Suprapubic skin (tissue), 4 donors: ENCODE measurements at regions not wholly inside any gene's neighbourhood (a gene's known extent, or its start where the extent isn't known, plus 50 kb on each side); places are given as distances from the start of the nearest gene placed in this dataset.

Experiments
- EP300 ChIP-seq: sonication (generic); formaldehyde crosslinking; IDR thresholded peaks from one replicate; pipeline ENCODE4 v1.6.1; 2017; ENCODE audit warnings: antibody characterized with exemption
- POLR2A ChIP-seq, 2 donors: fragments of 450-650 bp; IDR thresholded peaks; one replicate each; pipeline ENCODE4 v1.6.1; 2017; ENCODE audit warnings: antibody characterized with exemption in 2 of 2, mild to moderate bottlenecking in 2 of 2, moderate library complexity in 2 of 2
- POLR2AphosphoS5 ChIP-seq, 3 donors: sonication (generic); formaldehyde crosslinking; IDR thresholded peaks; one replicate each; pipeline ENCODE4 v1.6.1; 2017; ENCODE audit warnings: antibody characterized with exemption in 3 of 3
- TF ChIP-seq, protein P1 (sequence below), 2 donors: fragments of 200-600 bp in 1 of 2; fragments of 450-650 bp in 1 of 2; sonication (generic) in 1 of 2; IDR thresholded peaks; one replicate each; pipeline ENCODE4 v1.5.1; 2016 to 2019; ENCODE audit warnings: antibody characterized with exemption in 2 of 2, mild to moderate bottlenecking in 1 of 2, moderate library complexity in 1 of 2

DNA sequence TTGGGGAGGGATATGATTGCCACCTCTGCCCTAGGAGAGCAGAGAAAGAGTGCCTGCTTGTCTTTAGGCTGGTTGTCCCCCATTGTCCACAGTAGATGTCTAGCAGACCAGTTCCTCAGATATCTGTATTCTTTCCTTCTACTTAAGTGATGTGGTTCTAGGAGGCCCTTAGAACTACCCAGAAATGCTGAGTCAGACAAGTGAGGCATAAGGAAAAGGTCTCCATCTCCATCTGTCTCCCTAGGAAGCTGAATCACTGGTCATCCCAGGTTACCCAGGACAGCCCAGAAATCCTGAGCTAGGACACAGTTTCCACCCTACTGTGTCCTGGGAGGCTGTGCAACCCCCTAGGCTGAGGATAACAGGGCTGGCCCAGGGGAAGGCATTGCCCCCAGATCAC lies 93.4 kb upstream of the INHBA start:
- TF ChIP-seq, protein P1, sequence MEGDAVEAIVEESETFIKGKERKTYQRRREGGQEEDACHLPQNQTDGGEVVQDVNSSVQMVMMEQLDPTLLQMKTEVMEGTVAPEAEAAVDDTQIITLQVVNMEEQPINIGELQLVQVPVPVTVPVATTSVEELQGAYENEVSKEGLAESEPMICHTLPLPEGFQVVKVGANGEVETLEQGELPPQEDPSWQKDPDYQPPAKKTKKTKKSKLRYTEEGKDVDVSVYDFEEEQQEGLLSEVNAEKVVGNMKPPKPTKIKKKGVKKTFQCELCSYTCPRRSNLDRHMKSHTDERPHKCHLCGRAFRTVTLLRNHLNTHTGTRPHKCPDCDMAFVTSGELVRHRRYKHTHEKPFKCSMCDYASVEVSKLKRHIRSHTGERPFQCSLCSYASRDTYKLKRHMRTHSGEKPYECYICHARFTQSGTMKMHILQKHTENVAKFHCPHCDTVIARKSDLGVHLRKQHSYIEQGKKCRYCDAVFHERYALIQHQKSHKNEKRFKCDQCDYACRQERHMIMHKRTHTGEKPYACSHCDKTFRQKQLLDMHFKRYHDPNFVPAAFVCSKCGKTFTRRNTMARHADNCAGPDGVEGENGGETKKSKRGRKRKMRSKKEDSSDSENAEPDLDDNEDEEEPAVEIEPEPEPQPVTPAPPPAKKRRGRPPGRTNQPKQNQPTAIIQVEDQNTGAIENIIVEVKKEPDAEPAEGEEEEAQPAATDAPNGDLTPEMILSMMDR (IDR thresholded peaks at IDR 0.05), result no peak
- TF ChIP-seq EP300 (no peak), POLR2AphosphoS5 (IDR thresholded peaks at IDR 0.05) (no peak), POLR2A (IDR thresholded peaks at IDR 0.05) (no peak)
